Breast epithelium (tissue), 3 donors: ENCODE measurements at regions not wholly inside any gene's neighbourhood (a gene's known extent, or its start where the extent isn't known, plus 50 kb on each side); places are given as distances from the start of the nearest gene placed in this dataset.

Experiments
- POLR2A ChIP-seq: fragments of 450-650 bp; IDR thresholded peaks from one replicate; pipeline ENCODE4 v1.6.1; 2016; ENCODE audit warnings: antibody characterized with exemption, mild to moderate bottlenecking, moderate library complexity
- POLR2AphosphoS5 ChIP-seq, 3 donors: sonication (generic); formaldehyde crosslinking; IDR thresholded peaks; one replicate each; pipeline ENCODE4 v1.6.1; 2017; ENCODE audit warnings: antibody characterized with exemption in 3 of 3
- TF ChIP-seq, protein P1 (sequence below), 3 donors: fragments of 450-650 bp; IDR thresholded peaks; one replicate each; pipeline ENCODE4 v1.5.1; 2016 to 2017; ENCODE audit warnings: antibody characterized with exemption in 3 of 3, mild to moderate bottlenecking in 3 of 3, moderate library complexity in 3 of 3

DNA sequence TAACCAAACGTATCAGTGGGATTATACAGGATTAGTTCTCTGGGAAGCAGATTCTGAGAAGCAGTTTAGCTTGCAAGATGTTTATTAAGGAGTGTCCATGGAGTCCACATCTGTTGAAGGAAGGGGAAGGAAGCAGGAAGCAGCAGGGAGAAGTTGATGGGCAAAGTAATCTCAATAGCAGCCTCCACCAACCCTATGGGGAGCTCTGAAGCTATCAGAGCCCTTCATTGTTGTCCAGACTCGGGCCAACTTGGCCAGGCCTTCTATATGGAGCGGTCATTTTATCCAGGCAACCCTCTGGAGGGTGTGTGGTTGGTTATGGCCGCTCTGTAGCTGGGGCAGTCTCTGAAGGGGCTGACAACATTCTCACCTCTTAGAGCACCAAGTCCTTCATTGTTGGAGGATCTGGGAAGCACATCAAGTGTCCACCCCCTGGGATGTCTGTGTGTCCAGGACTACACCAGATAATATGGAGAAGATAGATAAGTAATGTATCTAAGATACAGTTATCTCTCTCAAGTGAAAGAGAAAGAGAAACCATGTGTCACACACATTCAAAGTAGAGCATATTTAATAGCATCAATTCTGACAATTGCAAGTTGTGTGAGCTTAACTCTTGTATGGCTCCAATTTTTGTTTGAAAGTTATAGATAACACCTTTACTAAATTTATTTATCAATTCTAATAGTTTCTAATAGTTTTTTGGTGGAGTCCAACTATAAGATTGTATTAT, 101.7 kb upstream of the TRIM77 start:
- TF ChIP-seq, protein P1, sequence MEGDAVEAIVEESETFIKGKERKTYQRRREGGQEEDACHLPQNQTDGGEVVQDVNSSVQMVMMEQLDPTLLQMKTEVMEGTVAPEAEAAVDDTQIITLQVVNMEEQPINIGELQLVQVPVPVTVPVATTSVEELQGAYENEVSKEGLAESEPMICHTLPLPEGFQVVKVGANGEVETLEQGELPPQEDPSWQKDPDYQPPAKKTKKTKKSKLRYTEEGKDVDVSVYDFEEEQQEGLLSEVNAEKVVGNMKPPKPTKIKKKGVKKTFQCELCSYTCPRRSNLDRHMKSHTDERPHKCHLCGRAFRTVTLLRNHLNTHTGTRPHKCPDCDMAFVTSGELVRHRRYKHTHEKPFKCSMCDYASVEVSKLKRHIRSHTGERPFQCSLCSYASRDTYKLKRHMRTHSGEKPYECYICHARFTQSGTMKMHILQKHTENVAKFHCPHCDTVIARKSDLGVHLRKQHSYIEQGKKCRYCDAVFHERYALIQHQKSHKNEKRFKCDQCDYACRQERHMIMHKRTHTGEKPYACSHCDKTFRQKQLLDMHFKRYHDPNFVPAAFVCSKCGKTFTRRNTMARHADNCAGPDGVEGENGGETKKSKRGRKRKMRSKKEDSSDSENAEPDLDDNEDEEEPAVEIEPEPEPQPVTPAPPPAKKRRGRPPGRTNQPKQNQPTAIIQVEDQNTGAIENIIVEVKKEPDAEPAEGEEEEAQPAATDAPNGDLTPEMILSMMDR (IDR thresholded peaks at IDR 0.05), result no peak
- no peak for TF ChIP-seq POLR2AphosphoS5 (IDR thresholded peaks at IDR 0.05)
- TF ChIP-seq POLR2A, result no peak
